WI38 (cell line): ENCODE measurements at regions not wholly inside any gene's neighbourhood (a gene's known extent, or its start where the extent isn't known, plus 50 kb on each side); places are given as distances from the start of the nearest gene placed in this dataset.

Source experiments
- H3K4me3 ChIP-seq: 2 replicates; pipeline ENCODE4 v1.5.1; 2011; ENCODE audit warnings: low read depth, mild to moderate bottlenecking, control low read depth, low read length
- CTCF ChIP-seq: IDR thresholded peaks from 2 replicates; pipeline ENCODE4 v1.5.1; 2012; ENCODE audit warnings: low read depth, mild to moderate bottlenecking, control low read depth, low read length

- TF ChIP-seq CTCF: no peak
Observed at GRCh38 chr7:115102738-115103137, 180.8 kb downstream of the MDFIC start.

GRCh38 chr7:115101199-115101598, 179.3 kb downstream of the MDFIC start:
- H3K4me3 ChIP-seq: no peak overlapping the region
- TF ChIP-seq CTCF: no peak

More at GRCh38 chr7:115102738-115103137, 180.8 kb downstream of the MDFIC start:
- no peak overlapping the region for H3K4me3 ChIP-seq

GRCh38 chr7:115099906-115100305, 178.0 kb downstream of the MDFIC start:
- no peak for TF ChIP-seq CTCF
- no peak overlapping the region for H3K4me3 ChIP-seq

- no peak for TF ChIP-seq CTCF
- no peak overlapping the region for H3K4me3 ChIP-seq
Observed at GRCh38 chr7:115097175-115097671, 175.3 kb downstream of the MDFIC start.

GRCh38 chr7:115096262-115096661, 174.4 kb downstream of the MDFIC start:
- TF ChIP-seq CTCF: no peak
- H3K4me3 ChIP-seq: no peak overlapping the region

GRCh38 chr7:115094163-115094562, 172.3 kb downstream of the MDFIC start:
- no peak for TF ChIP-seq CTCF

GRCh38 chr7:115088893-115089292, 167.0 kb downstream of the MDFIC start:
- TF ChIP-seq CTCF: no peak
- no peak overlapping the region for H3K4me3 ChIP-seq

More at GRCh38 chr7:115094163-115094562, 172.3 kb downstream of the MDFIC start:
- H3K4me3 ChIP-seq: no peak overlapping the region
